Neural progenitor cell (in vitro differentiated cells): ENCODE measurements at regions not wholly inside any gene's neighbourhood (a gene's known extent, or its start where the extent isn't known, plus 50 kb on each side); places are given as distances from the start of the nearest gene placed in this dataset.

Experiments used
- CTCF ChIP-seq: fragments of 200-600 bp; sonication (generic); IDR thresholded peaks from 2 replicates; pipeline ENCODE4 v1.5.1; 2017; ENCODE audit warnings: antibody characterized with exemption, mild to moderate bottlenecking
- EZH2 ChIP-seq: fragments of 200-600 bp; sonication (generic); IDR thresholded peaks from 2 replicates; pipeline ENCODE4 v1.6.1; 2017; ENCODE audit warnings: antibody characterized with exemption, mild to moderate bottlenecking, moderate library complexity
- EZH2phosphoT487 ChIP-seq: fragments of 200-600 bp; sonication (generic); IDR thresholded peaks from 2 replicates; pipeline ENCODE4 v1.6.1; 2017; ENCODE audit warnings: antibody characterized with exemption

GRCh38 chr2:121072784-121073183 lies 212.2 kb downstream of the TFCP2L1 start:
- TF ChIP-seq CTCF (no peak), EZH2phosphoT487 (no peak), EZH2 (no peak)
